T-helper 1 cell treated with Interleukin-12 subunit alpha and Interleukin-12 subunit beta and Interleukin-4 antibody, amounts not matched to agents 30 μg/mL and 1 μg/mL, for 36 hours (primary cell): ENCODE measurements at regions not wholly inside any gene's neighbourhood (a gene's known extent, or its start where the extent isn't known, plus 50 kb on each side); places are given as distances from the start of the nearest gene placed in this dataset.

Source experiments
- H3K27ac Mint-ChIP-seq: one replicate; pipeline ENCODE4 v1.8.0; 2021; ENCODE audit warnings: mild to moderate bottlenecking, mixed read lengths
- H3K27me3 Mint-ChIP-seq: one replicate; pipeline ENCODE4 v1.8.0; 2021; ENCODE audit warnings: low read depth, mixed read lengths
- H3K36me3 Mint-ChIP-seq: one replicate; pipeline ENCODE4 v1.8.0; 2021; ENCODE audit warnings: low read depth, mixed read lengths
- H3K4me1 Mint-ChIP-seq: one replicate; pipeline ENCODE4 v1.8.0; 2021; ENCODE audit warnings: low read depth, mixed read lengths
- H3K4me3 Mint-ChIP-seq: one replicate; pipeline ENCODE4 v1.8.0; 2021; ENCODE audit warnings: mild to moderate bottlenecking, moderate library complexity, mixed read lengths
- H3K9me3 Mint-ChIP-seq: one replicate; pipeline ENCODE4 v1.8.0; 2021; ENCODE audit warnings: mixed read lengths

DNA sequence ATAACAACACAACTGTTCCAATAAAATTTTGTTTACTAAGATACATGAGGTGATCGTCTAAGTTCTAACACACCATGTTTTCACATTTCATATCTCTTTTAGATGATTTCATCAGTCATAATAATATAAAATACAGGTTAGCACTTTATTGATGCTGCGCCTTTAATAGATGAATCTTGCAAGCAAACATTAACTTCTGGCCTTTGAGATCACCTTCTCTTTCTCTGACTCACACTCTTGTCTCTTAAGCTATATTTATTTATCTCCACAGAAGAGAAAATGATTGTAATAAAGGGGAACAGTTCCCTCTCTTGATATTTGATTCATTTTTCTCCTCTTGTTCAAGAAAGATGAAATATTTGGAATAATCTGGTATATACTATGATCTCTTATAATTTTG is 603.3 kb upstream of the POU3F3 start:
- no peak overlapping the region for H3K27ac Mint-ChIP-seq
- H3K27me3 Mint-ChIP-seq: no peaks in the 10 kb centered on the region
- no peak overlapping the region for H3K4me3 Mint-ChIP-seq
- H3K4me1 Mint-ChIP-seq: no peaks in the 10 kb centered on the region
- no peaks in the 10 kb centered on the region for H3K36me3 Mint-ChIP-seq
- H3K9me3 Mint-ChIP-seq: no peaks in the 10 kb centered on the region

DNA sequence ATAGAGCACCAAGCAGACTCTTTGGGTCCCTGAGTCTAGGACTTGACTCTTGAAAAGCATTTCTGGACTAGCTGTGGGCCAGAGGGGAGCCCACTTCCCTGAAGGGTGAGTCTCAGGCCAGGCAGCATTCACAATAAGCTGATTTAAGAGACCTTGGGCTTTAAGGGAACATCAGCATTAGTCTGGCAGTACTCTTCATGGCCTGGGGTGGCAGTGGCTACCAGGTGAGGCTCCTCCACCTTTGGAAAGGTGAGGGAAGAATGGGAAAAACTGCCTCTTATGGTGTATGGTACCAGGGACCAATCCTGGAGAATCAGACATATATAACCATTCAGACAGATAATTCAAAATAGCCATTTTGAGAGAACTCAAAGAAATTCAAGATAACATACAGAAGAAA is 599.9 kb upstream of the POU3F3 start:
- H3K27ac Mint-ChIP-seq: no peak overlapping the region
- no peak overlapping the region for H3K4me3 Mint-ChIP-seq
- H3K36me3 Mint-ChIP-seq: no peaks in the 10 kb centered on the region
- H3K4me1 Mint-ChIP-seq: no peaks in the 10 kb centered on the region
- H3K27me3 Mint-ChIP-seq: no peaks in the 10 kb centered on the region
- H3K9me3 Mint-ChIP-seq: peaks cover 4% of the 10 kb centered on the region

DNA sequence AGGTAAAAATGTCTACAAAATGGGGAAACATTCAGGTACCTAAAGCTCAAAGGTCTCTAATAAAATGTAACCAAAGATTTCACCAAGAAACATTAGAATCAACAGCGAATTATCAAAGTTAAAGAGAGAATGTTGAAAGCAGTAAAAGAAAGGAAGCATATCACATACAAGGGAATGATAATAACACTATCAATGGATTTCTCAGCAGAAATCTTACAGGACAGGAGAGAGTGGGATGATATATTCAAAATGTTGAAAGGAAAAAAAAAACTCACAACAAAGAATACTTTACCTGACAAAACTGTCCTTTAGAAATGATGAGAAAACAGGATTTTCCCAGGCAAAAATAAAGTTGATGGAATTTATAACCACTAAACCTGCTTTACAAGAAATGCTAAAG is 591.2 kb upstream of the POU3F3 start:
- no peaks in the 10 kb centered on the region for H3K4me1 Mint-ChIP-seq
- H3K36me3 Mint-ChIP-seq: no peaks in the 10 kb centered on the region
- peaks cover 36% of the 10 kb centered on the region for H3K9me3 Mint-ChIP-seq
- no peaks in the 10 kb centered on the region for H3K27me3 Mint-ChIP-seq
- H3K4me3 Mint-ChIP-seq: no peak overlapping the region
- H3K27ac Mint-ChIP-seq: no peak overlapping the region

DNA sequence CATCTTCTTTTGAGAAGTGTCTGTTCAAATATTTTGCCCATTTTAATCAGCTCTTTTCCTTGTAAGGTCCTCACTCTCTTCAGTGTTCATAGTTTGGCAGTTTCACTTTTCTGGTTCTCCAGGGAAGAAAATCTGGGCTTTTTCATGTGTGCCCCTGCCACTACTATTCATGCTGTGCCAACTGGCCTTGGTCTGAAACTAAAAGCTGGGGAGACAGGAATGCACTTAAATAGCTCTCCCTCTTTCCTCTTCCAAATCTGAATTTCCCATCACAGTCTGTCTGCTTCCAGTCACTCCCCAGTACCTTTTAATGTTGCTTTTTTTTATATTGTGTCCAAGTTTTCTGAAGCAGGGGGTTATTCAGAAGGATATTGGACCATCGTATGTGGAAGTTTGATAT is 574.3 kb upstream of the POU3F3 start:
- Mint-ChIP-seq H3K27ac (no peak overlapping the region), H3K27me3 (no peaks in the 10 kb centered on the region), H3K9me3 (peaks cover 5% of the 10 kb centered on the region), H3K4me1 (no peaks in the 10 kb centered on the region), H3K4me3 (no peak overlapping the region), H3K36me3 (no peaks in the 10 kb centered on the region)

DNA sequence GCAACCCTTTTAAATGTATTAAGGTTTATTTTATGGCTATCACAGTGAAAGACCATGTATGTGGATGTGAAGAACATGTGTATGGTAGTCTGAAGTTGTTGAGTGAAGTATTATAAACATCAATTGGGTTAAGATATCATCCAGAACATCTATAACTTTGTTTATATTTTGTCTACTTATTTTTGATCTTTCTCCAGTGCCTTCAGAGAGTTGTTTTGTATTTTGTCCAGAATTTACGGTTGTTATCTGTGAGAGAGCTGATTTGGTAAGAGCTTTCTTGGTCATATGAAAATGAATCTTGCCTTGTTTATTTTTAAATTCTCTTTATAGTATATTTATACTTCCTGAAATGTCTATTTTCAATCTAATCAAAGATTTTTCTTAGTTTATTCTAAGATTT is 573.7 kb upstream of the POU3F3 start:
- Mint-ChIP-seq H3K36me3 (no peaks in the 10 kb centered on the region), H3K27ac (no peak overlapping the region), H3K9me3 (peaks cover 5% of the 10 kb centered on the region), H3K4me3 (no peak overlapping the region), H3K27me3 (no peaks in the 10 kb centered on the region), H3K4me1 (no peaks in the 10 kb centered on the region)

DNA sequence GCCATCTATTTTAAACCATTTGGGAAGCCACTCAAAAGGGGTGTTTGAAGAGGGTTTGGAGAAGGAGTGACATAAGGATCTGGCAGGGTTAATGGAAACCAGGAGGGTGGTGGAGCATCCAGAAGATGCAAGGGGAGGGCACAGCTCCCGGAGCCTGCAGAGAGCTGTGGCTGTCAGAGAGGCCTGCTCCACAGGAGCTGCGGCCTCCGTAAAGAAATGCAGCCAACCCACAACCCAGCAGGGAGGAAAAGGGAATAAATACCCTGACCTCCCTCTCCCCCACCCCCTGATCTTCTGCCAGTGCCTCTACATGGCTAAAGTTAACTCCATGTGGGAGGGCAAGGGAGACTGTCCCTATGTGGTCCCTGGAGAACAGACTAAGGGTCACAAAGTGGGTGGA is 567.1 kb upstream of the POU3F3 start:
- Mint-ChIP-seq H3K36me3 (no peaks in the 10 kb centered on the region), H3K4me1 (no peaks in the 10 kb centered on the region), H3K27ac (no peak overlapping the region), H3K9me3 (peaks cover 5% of the 10 kb centered on the region), H3K27me3 (no peaks in the 10 kb centered on the region), H3K4me3 (no peak overlapping the region)

DNA sequence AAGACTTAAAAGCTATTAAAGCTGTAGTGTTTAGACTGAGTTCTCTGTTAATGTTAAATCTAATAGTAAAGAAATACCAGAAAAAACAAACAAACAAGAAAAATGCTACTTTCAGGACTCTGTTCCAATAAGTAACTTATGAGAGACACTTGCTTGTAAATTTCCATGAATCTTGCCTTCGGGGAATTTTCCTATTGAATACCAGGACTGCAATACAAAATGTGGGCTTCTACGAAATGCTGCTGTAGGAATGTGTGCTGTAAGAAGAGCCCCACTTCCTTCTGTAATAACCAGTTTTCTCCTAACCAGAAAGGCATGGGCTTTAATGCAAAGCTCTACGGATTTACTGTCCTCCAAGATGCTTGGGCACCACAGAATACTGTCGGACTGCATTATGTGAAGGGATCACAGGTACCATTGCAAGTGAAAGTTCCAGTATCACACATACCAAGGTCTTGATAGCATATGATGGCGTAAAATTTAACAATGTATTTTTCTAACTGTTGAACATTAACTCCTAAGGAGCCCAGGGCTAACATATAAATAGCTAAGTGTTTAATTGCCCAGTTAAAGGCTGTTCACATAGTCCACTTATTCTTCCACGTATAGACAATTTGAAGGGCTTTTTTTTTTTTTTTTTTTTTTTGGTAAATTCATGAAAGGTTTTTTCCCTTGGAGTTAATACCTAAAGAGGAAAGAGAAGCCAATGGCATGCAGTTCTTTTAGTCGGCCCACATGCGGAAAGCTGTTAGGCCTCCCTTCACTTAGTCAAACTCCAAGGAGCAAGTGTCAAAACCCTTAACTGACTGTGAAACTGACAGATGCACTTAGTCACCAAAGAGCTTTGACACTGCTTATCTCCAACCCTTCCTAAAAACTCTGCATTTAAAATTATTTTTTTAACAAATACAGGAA is 564.0 kb upstream of the POU3F3 start:
- Mint-ChIP-seq H3K27me3 (no peaks in the 10 kb centered on the region), H3K27ac (no peak overlapping the region), H3K9me3 (no peaks in the 10 kb centered on the region), H3K4me3 (no peak overlapping the region), H3K36me3 (no peaks in the 10 kb centered on the region), H3K4me1 (no peaks in the 10 kb centered on the region)

DNA sequence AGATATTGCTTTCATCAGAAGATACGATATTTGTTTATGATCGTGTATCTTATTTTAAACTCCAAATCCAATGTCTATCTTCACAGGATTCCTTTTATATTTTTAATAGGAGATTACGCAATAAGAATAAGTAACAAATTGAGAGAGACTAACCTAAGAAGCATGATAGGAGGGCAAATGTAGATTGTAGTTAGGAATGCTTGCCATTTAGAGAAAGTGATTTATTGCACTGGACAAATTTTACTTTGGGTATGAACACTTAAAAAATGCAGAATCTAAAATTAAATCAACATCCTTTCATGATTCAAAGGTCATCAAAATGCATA is 563.4 kb upstream of the POU3F3 start:
- Mint-ChIP-seq H3K36me3 (no peaks in the 10 kb centered on the region), H3K4me1 (no peaks in the 10 kb centered on the region), H3K4me3 (no peak overlapping the region), H3K27ac (no peak overlapping the region), H3K27me3 (no peaks in the 10 kb centered on the region), H3K9me3 (no peaks in the 10 kb centered on the region)

DNA sequence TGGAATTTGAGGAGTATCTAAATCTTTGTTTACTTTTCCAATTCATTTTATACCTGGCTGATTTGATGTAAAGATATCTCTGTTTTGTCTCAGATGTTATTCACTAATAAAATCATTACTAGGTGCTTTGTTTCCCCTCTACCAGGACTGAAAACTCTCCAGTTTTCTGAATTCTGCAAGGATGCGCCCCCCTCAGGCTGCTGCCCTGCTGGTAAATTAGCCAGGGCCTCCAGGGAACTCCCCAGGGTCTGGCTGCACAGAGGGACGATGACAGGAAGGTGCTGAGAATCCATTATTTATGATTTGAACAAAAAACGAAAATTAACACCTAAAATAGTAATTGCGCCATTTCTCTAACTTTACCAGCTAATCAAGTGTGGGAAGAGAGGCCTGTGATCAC is 541.2 kb upstream of the POU3F3 start:
- H3K4me3 Mint-ChIP-seq: no peak overlapping the region
- no peaks in the 10 kb centered on the region for H3K4me1 Mint-ChIP-seq
- no peaks in the 10 kb centered on the region for H3K36me3 Mint-ChIP-seq
- peaks cover 7% of the 10 kb centered on the region for H3K9me3 Mint-ChIP-seq
- no peaks in the 10 kb centered on the region for H3K27me3 Mint-ChIP-seq
- no peak overlapping the region for H3K27ac Mint-ChIP-seq

DNA sequence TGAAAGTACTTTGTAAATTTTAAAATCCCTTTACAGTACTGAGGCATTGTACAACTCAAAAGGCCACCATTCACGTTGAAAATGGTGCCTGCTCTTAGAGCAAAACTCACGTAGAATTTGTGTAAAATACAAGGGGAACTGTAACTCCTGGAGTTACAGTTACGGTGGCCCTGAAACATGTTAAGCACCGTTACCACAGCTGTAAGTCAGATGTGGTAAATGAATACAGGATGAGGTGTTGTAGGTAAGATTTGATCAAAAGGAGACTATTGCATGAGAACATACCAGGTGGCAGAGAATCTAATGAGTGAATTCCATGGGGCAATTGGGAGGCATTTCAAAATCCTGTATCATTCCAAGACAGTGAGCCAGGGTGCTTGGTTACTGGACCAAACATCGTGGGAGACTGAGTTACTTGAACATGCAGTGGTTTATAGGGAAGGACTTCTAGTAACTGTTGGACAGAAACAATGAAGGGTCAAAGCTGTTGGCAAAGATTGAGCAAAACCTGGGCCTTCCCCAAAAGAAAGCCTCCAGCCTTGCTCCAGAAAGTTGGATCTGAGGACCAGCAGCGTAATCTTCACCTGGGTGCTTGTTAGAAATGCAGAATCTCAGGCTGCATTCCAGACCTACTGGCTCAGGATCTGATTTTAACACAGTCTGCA is 535.8 kb upstream of the POU3F3 start:
- Mint-ChIP-seq H3K4me3 (no peak overlapping the region), H3K36me3 (no peaks in the 10 kb centered on the region), H3K27me3 (peaks cover 9% of the 10 kb centered on the region), H3K27ac (no peak overlapping the region), H3K9me3 (no peaks in the 10 kb centered on the region), H3K4me1 (no peaks in the 10 kb centered on the region)

DNA sequence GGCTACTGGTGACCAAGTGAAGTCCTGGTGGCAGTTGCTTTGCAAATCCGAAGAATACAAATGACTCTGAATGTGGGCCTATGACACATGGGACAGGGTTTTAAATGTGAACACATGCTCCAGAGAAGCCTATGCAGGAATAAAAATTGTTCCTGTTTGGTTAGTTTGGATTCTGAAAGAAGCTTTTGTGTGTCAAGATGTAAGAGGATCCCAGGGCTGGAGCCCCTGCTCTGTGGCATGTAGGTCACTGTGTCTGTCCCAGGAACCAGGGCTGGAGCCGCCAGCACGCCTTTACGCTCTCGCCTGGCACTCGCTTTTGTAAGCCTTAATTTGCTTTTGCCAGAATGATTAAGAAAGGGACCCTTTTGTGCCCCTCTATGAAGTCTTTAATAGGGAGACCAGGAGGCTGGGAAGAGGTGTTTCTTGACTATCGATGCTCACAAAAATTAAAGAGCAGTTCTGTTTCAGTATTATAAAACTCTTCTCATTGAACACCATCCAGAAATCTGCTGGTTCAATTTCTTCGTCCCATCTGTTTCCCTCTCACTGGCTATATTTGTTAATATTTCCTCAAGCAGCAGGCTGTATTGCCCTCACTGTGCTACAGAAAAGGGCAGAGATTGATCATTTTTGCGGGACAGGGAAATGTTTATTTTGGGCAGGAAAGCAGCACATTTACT is 532.7 kb upstream of the POU3F3 start:
- peaks cover 13% of the 10 kb centered on the region for H3K27me3 Mint-ChIP-seq
- no peaks in the 10 kb centered on the region for H3K4me1 Mint-ChIP-seq
- H3K9me3 Mint-ChIP-seq: no peaks in the 10 kb centered on the region
- no peak overlapping the region for H3K4me3 Mint-ChIP-seq
- H3K27ac Mint-ChIP-seq: no peak overlapping the region
- no peaks in the 10 kb centered on the region for H3K36me3 Mint-ChIP-seq

DNA sequence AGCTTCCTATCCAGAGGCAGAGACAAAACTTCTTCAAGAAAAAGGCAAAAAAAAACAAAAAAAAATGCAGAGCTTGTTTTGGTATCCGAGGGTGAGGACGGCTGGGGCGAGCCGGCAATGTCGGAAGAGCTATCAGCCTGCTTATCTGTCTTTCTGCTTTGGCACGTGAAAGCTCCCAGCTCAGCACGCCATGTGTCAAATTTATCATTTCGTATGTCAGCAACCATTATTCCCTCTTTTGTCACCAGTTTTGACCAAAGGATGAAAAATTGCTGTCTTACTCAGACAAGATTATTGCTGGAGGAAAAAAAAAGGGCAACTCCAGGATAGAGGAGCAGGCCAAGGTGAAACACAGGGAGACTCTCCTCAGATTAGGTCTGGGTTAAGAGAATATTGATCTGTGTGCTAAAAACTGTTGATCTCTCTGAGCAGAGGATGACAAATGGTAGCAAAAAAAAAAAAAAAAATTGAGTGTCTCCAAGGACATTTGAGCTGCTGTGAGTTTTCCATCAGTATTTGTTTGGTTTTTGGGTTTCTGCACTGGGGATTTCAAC is 532.0 kb upstream of the POU3F3 start:
- H3K9me3 Mint-ChIP-seq: no peaks in the 10 kb centered on the region
- no peaks in the 10 kb centered on the region for H3K36me3 Mint-ChIP-seq
- H3K4me1 Mint-ChIP-seq: no peaks in the 10 kb centered on the region
- H3K27me3 Mint-ChIP-seq: peaks cover 13% of the 10 kb centered on the region
- no peak overlapping the region for H3K27ac Mint-ChIP-seq
- no peak overlapping the region for H3K4me3 Mint-ChIP-seq

DNA sequence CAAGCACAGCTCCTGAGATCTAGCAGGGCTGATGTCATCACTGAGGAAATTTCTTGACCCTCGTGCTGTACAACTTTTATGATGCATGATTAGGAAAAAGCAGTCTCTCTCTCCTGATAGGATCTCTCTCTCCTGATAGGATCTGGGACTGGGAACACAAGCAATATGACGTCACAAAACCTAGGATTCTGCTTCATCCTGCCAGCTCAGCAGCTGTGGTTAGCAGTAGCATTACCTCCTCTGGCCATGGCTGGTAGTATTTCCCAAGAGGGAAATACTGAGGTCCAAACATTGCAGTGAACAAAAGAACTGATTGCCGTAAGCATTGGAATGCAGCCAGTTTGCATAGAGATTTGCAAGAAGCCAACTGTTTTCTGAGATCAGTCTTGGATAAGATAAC is 521.2 kb upstream of the POU3F3 start:
- H3K36me3 Mint-ChIP-seq: no peaks in the 10 kb centered on the region
- no peaks in the 10 kb centered on the region for H3K4me1 Mint-ChIP-seq
- H3K4me3 Mint-ChIP-seq: no peak overlapping the region
- peaks cover 6% of the 10 kb centered on the region for H3K9me3 Mint-ChIP-seq
- H3K27ac Mint-ChIP-seq: no peak overlapping the region
- H3K27me3 Mint-ChIP-seq: no peaks in the 10 kb centered on the region

DNA sequence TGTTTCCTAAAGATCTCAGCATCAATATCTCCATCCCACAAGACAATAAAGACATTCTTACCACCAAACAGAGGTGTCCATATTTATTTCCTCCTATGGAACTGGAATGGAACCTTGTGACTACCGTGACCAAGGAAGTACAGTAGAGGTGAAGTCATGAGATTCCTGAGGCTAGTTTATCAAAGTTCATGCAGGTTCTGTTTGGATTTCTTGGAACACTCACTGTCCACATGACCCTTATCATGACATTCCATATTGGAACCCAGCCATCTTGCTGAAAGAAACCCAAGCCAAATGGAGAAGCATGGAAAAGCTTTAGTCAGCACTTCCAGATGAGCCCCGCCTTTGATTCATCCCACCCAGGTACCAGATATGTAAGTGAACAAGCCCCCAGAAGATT is 516.0 kb upstream of the POU3F3 start:
- no peaks in the 10 kb centered on the region for H3K4me1 Mint-ChIP-seq

DNA sequence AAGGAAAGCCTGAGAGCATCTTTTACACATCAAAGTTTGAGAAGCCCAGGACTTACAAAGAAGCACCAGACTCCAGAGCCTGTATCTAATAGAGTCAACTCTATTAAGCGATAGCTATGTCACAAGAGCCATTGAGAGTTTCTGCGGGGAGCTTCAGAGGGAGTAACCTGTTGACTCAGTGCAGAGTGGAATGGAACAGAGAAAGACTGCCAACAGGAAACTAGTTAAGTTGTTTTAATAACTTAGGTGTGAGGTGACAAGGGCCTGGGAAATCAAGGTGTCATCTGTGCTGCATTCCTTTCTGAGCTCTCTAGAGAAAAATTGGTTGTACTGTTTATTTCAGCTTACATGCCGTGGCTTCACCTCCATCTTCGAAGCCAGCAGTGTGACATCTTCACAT is 513.8 kb upstream of the POU3F3 start:
- Mint-ChIP-seq H3K36me3 (no peaks in the 10 kb centered on the region), H3K9me3 (peaks cover 6% of the 10 kb centered on the region), H3K27ac (no peak overlapping the region), H3K4me1 (no peaks in the 10 kb centered on the region), H3K4me3 (no peak overlapping the region), H3K27me3 (no peaks in the 10 kb centered on the region)

More for the DNA sequence above, 516.0 kb upstream of the POU3F3 start:
- Mint-ChIP-seq H3K4me3 (no peak overlapping the region), H3K27ac (no peak overlapping the region), H3K9me3 (peaks cover 6% of the 10 kb centered on the region), H3K36me3 (no peaks in the 10 kb centered on the region), H3K27me3 (no peaks in the 10 kb centered on the region)
